Peyer's patch (tissue), 4 donors: ENCODE measurements at regions not wholly inside any gene's neighbourhood (a gene's known extent, or its start where the extent isn't known, plus 50 kb on each side); places are given as distances from the start of the nearest gene placed in this dataset.

Experiments
- CTCF ChIP-seq, 6 experiments: fragments of 450-650 bp in 4 of 6; fragments of 200-600 bp in 2 of 6; sonication (generic) in 1 of 6; IDR thresholded peaks; one replicate each; pipeline ENCODE4 v1.5.1; 2017 to 2019; ENCODE audit warnings: antibody characterized with exemption in 6 of 6, mild to moderate bottlenecking in 3 of 6, moderate library complexity in 1 of 6
- POLR2A ChIP-seq, 2 donors: fragments of 450-650 bp; IDR thresholded peaks; one replicate each; pipeline ENCODE4 v1.5.1; 2017; ENCODE audit warnings: antibody characterized with exemption in 2 of 2, mild to moderate bottlenecking in 2 of 2, moderate library complexity in 2 of 2

GRCh38 chr5:3124410-3124809 is 372.9 kb upstream of the IRX2 start:
- TF ChIP-seq CTCF (IDR thresholded peaks at IDR 0.05) (no peak), POLR2A (IDR thresholded peaks at IDR 0.05) (no peak)
